HG03521 (cell line): ENCODE measurements at regions not wholly inside any gene's neighbourhood (a gene's known extent, or its start where the extent isn't known, plus 50 kb on each side); places are given as distances from the start of the nearest gene placed in this dataset.
A peak's percentile ranks its signal among the peaks of the same experiment; 100 is the strongest.

Experiments used
- ATAC-seq: cut with Tn5 transposase; IDR thresholded peaks from one replicate; pipeline ENCODE4 v1.9.1; 2021; ENCODE audit warnings: mild to moderate bottlenecking, moderate library complexity; ENCODE audit not compliant: unreplicated experiment

- ATAC-seq: no peak
These were observed 93.2 kb downstream of the PTCSC3 start for GRCh38 chr14:36083317-36083716.

DNA sequence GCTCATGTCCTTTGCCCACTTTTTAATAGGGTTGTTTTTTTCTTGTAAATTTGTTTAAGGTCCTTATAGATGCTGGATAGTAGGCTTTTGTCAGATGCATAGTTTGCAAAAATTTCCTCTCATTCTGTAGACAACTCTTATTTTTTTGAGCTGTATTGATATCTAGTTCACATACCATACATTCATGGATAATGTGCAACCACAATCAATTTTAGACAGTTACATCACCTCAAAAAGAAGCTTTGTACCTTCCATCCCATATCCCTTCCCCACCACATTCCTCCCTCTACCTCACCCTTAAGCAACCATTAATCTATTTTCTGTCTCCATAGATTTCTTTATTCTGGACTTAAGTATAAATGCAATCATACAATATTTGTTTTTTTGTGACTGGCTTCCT is 98.4 kb downstream of the PTCSC3 start:
- ATAC-seq: no peak

GRCh38 chr14:36076197-36076596 is 100.3 kb downstream of the PTCSC3 start:
- no peak for ATAC-seq

DNA sequence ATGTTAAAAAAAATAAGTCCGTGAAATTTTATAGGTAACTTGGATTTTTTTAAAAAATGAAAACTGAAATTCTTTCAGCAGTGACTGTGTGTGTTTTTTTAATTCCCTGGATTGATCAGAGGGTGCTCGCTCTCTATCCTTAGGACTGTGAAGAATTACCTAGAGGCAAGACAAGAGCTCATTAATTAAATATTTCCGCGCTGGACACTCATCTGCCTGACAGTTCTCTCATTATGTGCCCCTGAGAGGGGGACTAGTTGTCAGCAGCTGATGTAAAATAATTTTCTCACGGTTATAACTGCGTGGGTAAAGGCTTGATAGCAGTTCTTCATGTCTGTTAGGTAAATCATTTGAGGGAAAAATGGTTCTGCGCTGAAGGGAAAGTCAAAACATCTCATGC is 101.3 kb downstream of the PTCSC3 start:
- no peak for ATAC-seq

GRCh38 chr14:36070720-36071043 is 105.8 kb downstream of the PTCSC3 start:
- no peak for ATAC-seq

DNA sequence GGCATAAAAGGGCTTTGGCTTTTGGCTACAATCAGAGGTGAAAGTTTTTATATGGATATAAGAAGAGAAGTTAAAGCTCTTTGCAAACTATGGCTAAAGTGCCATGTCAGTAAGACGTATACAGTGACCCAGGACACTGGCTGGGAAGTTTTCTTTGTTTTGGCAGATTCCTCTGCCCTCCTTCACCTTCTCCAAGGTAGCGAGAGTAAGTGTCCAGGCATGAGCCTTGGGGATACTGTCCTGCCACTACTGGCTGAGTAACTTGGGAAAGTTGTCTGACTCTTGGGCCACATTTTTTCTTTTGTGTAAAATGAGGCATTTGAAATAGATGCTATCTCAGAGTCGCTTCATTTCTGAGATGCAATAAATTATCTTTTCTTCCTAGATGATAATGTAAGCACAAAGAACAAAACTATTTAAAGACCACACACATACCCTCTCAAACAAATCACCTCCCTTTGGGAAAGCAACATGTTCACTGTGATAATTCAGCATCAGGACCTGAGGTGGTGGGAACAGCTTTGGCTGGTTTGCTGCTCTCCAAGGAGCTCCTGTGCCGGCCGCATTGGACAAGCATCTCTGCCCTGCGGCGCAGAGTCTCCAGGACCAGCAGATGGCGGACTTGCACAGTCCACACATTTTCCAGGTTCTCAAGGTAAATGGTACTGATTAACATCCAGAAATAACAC is 106.3 kb downstream of the PTCSC3 start:
- ATAC-seq: no peak

GRCh38 chr14:36069535-36069900 is 107.0 kb downstream of the PTCSC3 start:
- ATAC-seq: peak; percentile 63

DNA sequence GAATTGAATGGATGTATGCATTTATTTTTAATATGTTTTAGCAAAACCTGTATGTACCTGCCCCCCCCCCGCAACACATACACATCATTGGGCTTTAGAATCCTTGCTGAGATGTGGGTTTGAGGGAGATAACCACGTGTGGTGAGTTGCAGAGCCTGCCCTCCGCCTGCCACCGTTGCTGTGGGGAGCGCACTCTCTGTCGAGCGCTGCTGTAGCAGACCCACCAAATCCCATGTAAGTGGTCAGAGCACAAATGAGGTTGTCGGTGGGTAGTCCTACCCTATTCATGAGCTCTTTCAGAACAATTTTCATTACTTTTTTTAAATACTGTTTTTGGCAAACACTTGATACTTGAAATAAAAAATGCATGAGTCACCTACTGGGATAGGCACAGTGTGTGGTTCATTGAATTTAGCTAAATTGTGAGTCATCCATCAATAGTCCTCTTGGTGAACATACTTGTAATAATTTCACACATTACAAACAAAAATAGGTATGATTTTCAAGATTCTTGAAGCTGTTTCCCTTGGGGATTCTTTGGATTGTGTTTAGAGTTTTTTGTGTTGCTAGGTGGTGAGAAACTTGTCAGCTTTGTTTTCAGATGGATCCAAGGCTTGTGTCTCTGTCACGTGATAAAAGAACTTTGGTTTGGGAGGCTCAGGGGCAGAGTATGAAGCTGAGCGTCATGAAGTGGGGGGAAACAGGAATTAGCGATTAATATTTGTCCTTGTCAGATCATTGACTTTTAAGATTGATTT is 107.6 kb downstream of the PTCSC3 start:
- no peak for ATAC-seq

- ATAC-seq: no peak
These were observed 108.9 kb downstream of the PTCSC3 start for GRCh38 chr14:36067428-36068187.

DNA sequence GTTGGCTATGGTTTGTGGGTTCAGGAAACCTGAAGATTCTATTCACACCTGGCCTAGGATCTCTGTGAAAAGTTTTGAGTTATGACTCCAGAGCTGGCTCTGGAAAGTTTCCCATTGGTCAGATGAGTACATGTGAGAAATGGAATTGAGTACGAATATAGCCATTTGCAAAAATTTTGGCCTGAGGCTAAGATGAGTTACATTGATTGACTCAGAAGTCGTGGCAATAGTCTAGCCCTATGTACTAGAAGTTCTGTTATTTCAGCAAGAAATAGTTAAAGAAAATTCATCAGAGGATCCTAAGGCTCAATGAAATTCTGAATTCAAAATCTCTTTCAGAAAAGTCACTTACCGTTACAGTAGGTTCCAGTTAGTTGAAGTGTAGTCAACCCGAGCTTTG is 109.9 kb downstream of the PTCSC3 start:
- no peak for ATAC-seq

- ATAC-seq: no peak
These were observed 110.7 kb downstream of the PTCSC3 start for GRCh38 chr14:36065831-36066230.

- no peak for ATAC-seq
These were observed 117.0 kb downstream of the PTCSC3 start for GRCh38 chr14:36059531-36059930.

DNA sequence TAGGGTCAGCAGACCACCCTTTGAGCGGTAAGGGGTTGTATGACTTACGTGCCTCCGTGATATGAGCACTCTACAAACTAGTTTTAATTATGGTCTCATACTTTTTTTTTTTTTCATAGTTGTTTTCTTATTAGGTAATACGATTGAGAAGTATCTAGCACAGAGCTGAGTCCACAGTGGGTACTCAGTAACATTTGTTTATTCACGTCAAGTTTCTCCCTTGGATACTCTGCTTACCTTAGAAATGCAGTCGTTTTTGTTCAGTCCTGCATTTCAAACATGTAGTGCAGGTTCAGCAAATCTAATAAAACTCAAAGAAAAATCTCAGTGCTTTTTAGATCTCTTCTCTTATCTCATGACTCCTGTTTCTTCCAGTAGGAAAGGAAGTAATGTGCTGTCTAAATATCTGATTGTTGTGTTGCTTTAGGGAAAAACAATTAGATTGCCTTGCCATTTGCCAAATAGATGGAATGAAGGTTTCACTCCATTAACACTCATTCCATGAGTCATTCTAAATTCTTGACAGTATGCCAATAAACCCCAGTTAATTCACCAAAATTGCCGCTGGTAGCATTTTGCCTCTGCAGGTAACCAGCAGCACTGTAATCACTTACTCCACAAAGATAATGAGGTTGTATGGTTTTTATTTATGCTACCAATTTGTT is 118.9 kb downstream of the PTCSC3 start:
- no peak for ATAC-seq

GRCh38 chr14:36056845-36057244 is 119.7 kb downstream of the PTCSC3 start:
- no peak for ATAC-seq

GRCh38 chr14:36055681-36056225 is 120.8 kb downstream of the PTCSC3 start:
- ATAC-seq: no peak

DNA sequence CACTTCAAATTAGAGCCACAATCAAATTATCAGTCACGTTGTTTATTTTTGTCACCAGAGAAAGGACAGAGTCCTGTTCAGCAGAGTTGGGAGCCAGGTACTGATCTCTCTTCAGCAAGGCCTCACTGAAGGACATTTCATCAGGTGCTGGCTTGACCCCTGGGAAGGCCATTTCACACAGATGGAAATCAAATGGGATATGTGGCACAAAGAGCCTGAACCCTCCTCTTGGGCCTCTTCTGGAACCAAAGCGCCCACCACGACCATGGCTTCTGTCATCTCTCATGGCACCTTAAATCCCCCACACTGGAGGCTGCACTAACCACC is 121.5 kb downstream of the PTCSC3 start:
- no peak for ATAC-seq

- no peak for ATAC-seq
These were observed 122.0 kb downstream of the PTCSC3 start for GRCh38 chr14:36054353-36055051.

DNA sequence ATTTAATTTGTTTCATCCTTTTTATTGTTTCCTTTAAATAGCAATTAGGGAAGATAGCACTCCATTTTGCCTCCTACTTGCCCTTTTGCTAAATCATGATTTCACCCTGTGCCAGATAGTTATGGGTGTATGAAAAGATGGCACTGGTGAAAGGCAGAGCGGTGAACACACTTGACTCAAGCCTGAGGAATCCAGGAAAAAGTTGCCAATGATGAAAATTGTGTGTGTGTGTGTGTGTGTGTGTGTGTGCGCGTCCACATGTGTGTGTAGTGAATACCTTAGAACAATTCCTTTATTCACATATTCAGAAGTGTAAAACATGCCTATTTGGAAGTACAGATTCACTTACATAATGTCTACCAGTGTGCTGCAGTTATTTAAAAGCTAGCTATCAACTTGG is 123.8 kb downstream of the PTCSC3 start:
- ATAC-seq: no peak

- no peak for ATAC-seq
These were observed 124.5 kb downstream of the PTCSC3 start for GRCh38 chr14:36052063-36052462.

DNA sequence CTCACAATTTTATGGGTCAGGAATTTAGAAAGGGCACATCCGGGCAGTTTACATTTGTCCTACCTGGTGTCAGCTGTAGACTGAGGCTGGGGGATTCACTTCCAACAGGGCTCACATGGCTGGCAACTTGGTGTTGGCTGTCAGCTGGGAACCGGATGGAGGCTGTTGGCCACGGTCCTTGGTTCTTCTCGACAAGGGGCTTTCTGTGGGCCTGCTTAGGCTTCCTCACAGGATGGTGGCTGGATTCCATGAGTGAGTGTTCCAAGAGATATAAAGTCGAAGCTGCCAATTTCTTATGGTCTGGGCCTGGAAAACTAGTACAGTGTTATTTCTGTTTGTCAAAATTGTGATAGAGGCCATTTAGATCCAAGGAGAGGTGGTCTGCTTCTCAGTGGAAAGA is 127.9 kb downstream of the PTCSC3 start:
- ATAC-seq: no peak

DNA sequence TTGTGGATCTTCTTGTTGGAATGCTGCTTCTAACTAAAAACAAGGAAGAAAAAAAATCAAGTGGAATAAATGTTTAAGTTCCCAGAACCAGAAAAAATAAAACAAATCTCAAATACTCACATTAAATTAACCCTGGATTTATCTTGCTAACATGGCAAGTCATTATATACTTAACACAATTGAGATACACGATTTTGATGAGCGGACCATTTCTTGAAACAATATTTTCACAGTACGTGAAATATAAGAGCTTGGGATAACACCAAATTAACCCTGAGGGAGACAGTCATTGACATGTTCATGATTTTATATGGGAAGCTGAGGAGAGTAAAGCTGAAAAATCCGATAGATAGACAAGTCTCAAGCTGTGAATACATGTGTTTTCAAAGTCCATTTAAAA is 128.6 kb downstream of the PTCSC3 start:
- ATAC-seq: no peak
